SKM-1 treated with dmso at 0.1 percent for 144 hours (cell line): ENCODE measurements at regions not wholly inside any gene's neighbourhood (a gene's known extent, or its start where the extent isn't known, plus 50 kb on each side); places are given as distances from the start of the nearest gene placed in this dataset.
"Not testable (repeated sequence)": the region's sequence is repeated elsewhere in the genome, so short reads cannot be mapped to it uniquely, and the experiment has no call there.

Experiments
- DNase-seq: peaks from one replicate; lab custom pipeline; 2025; ENCODE audit not compliant: unreplicated experiment; lab: John Stamatoyannopoulos, UW

DNA sequence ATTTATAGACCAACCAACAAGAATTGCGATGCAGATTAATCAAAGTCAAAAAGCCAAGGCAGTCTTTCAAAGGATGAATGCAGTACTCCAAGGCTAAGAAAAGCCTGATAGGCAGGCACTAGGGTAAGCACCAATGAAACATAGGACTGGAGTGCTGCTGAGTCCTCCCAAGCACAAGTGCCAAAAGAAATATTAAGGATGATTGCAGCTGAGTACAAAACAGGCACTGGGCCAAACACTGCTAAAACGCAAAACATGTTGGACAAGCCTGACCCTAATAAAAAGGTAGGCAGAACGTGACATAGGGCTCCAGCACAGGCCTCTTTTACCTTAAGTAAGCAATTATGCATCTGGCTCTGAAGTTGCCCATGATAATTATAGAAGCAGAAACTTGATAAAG, 160.1 kb upstream of the LRP1B start:
- DNase-seq, result no peak

- no peak for DNase-seq
Measured at GRCh38 chr2:142286618-142287017, 155.8 kb upstream of the LRP1B start.

GRCh38 chr2:142285480-142285879, 154.7 kb upstream of the LRP1B start:
- no peak for DNase-seq

DNA sequence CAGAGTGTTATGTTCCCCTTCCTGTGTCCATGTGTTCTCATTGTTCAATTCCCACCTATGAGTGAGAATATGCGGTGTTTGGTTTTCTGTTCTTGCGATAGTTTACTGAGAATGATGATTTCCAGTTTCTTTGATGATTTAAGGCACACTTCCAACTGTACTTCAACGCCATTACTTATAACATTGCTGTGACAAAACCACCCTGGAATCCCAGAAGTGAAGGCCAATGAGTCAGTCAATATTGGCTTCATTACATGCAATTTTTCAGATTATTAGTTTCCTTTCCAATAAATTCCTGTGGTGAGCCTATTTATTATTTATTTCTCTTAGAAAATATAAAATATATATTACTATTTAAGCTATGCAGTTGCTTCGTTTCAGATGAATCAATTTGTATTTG, 153.5 kb upstream of the LRP1B start:
- DNase-seq, result not testable (repeated sequence)

- no peak for DNase-seq
Measured at GRCh38 chr2:142280831-142281230, 150.0 kb upstream of the LRP1B start.

GRCh38 chr2:142270990-142271389, 140.2 kb upstream of the LRP1B start:
- DNase-seq, result no peak

GRCh38 chr2:142270291-142270690, 139.5 kb upstream of the LRP1B start:
- no peak for DNase-seq

DNA sequence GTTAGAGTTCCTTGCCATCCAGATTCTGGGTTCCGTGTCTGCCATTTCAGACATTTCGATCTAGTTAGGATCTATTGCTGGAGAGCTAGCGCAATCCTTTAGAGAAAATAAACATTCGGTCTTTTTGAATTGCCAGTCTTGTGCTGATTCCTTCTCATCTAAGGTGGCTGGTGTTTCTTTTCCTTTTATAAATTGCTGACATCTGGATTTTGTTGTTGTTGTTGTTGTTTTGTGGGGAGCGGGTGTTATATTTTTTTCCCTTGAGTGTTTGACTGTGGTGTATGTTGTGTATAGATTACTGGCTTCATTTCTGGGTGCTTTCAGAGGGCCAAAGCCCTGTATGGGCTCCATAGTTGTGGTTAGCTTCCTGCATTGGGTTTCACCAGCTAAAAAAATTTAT, 128.5 kb upstream of the LRP1B start:
- no peak for DNase-seq

GRCh38 chr2:142254031-142254430, 123.2 kb upstream of the LRP1B start:
- DNase-seq, result no peak

GRCh38 chr2:142241016-142241415, 110.2 kb upstream of the LRP1B start:
- no peak for DNase-seq

- DNase-seq, result no peak
Measured at GRCh38 chr2:142236181-142236580, 105.4 kb upstream of the LRP1B start.

DNA sequence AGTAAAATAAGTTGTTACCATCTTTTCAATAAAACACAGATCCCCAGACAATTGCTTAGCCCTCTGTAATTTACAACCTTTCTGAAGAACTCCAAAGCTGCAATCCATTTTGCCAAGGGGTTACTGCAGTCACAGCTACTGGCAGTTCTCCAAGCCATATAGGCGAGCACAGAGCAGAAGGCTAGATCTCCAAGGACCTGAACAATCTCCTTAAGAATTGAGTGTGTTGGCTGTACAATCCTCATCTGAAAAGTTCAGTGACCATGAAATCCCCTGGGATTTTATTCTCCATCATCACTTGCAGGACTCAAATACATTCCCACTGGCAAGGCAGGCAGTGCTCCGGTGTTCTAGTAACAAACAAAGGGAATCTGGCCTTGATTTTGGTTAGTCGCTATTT, 103.9 kb upstream of the LRP1B start:
- DNase-seq, result no peak

- DNase-seq, result no peak
Measured at GRCh38 chr2:142223309-142223708, 92.5 kb upstream of the LRP1B start.

DNA sequence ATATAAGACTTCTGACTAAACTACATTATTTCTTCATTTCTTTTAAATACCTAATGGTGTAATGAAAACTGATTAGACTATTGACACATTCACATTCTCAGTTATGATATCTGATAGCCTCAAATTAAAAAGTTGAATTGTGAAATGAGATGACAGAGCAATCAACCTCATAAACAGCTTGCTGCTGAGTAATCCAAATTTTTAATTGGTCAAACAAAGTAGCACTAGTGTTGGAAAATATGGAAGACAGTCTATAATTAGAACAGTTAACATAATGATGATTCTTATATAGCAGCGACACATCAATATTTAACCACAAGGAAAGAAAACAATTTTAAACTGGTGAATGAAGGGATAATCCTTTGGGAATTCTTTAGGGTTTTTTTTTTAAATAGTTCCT, 91.9 kb upstream of the LRP1B start:
- DNase-seq, result no peak

GRCh38 chr2:142220901-142221300, 90.1 kb upstream of the LRP1B start:
- DNase-seq, result no peak

GRCh38 chr2:142220239-142220638, 89.4 kb upstream of the LRP1B start:
- no peak for DNase-seq

GRCh38 chr2:142218471-142218870, 87.7 kb upstream of the LRP1B start:
- DNase-seq, result no peak

DNA sequence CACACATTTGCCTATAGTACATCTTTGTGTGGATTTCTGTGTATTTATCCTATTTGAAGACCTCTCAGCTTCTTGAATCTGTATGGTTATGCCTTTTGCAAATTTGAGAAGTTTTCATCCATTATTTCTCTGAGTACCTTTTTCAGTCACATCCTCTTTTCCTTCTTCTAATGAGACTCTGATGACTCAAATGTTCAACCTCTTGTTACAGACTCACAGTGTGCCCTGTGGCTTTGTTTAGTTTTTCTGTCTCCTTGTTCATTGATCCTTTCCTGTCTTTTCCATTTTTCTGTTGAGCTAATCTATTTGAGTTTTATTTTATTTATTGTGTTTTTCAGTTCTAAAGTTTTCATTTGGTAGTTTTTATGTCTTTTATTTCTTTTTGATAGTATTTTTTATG, 87.0 kb upstream of the LRP1B start:
- no peak for DNase-seq

DNA sequence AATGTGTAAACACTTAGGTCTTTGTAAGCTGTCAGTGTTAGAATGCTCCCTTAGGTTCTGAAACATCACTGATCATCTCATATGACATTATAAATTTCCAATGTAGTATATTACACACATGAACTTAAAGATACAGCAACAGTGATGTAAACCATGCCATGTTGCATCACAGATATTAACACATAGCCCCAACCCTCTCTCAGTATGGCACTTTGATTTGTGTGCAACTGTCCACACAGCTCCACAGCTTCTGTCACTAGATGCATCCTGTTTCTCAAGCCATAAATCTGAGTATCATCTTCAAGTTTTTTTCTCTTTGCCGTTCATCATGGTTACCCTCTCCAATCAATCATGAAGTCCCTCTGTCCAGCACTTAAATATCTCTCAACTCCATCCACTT, 69.2 kb upstream of the LRP1B start:
- DNase-seq, result no peak

GRCh38 chr2:142199073-142199472, 68.3 kb upstream of the LRP1B start:
- no peak for DNase-seq

DNA sequence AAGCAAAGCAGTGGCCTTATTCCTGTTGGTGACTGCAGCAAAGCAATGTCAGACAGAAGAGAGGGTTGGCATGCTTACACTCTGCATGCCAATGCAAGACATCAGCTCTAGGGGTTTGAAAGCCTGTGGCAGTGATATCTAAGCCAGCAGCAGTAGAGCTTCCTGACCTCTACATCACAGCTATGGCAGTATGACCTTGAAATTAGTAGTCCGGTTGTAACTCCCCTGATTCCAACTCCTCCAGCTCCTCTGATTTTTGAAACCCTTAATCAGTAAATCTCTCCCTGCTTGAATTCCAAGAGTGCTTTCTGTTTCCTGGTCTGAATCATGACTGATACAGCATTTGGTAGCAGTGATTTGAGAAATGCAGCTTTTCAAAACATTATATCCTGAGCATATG, 60.0 kb upstream of the LRP1B start:
- DNase-seq, result no peak

- no peak for DNase-seq
Measured at GRCh38 chr2:142189501-142189900, 58.7 kb upstream of the LRP1B start.

GRCh38 chr2:142188562-142188961, 57.7 kb upstream of the LRP1B start:
- DNase-seq, result no peak
